ENCODE measurements at regions not wholly inside any gene's neighbourhood (a gene's known extent, or its start where the extent isn't known, plus 50 kb on each side); places are given as distances from the start of the nearest gene placed in this dataset.
"Not testable (repeated sequence)": the region's sequence is repeated elsewhere in the genome, so short reads cannot be mapped to it uniquely, and the experiment has no call there.

DNA sequence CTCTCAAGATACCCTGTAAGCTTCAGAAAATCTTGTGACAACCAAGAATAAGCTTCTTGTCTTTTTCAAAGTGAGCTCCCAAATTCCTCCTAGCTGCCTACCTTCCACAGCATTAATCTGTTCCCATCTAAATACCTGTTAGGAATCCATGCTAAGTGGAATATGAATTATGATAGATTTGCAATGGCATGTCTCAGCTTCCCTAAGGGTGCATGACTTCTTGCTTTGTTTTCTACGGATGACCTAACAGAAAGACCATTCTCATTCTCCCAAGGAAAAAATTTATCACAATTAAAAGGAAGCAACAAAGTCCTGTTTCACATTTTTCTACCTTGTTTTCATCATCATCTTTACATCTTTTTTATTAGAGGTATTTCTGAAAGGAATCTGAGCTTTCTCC is 532.7 kb downstream of the GRXCR1 start:
- no peak for DNase-seq (ENCODE audit: low read depth)

DNA sequence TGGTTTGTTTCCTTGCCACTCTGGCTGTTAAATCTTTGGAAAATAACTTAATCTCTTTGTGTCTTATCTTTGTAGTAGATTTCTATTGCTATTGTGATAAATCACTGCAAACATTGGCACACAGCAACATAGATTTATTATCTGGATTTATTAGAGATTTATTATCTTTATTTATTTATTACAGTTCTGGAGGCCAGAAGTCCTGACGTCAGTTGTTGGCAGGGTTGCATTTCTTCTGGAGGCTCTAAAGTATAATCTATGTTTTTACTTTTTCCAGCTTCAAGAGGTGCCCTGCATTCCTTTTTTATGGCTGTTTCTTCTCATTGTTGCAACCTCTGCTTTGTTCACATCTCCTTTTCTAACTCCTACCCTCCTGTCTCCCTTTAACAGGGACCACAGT is 542.8 kb downstream of the GRXCR1 start:
- no peak for DNase-seq (ENCODE audit: low read depth)

DNA sequence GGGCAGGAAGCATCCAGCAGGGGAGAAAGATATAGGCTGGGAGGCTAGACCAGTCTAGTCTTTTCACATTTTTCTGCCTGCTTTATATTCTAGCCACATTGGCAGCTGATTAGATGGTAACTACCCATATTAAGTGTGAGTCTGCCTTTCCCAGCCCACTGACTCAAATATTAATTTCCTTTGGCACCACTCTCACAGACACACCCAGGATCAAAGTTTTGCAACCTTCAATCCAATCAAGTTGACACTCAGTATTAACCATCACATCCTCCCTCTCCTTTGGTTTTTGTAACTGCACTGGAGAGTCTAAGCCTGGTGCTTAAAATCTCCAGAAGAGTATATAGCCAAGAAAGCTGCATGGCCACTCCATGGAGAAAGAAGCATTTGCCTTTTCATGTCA is 560.4 kb downstream of the GRXCR1 start:
- DNase-seq (ENCODE audit: low read depth): peak; percentile 2

DNA sequence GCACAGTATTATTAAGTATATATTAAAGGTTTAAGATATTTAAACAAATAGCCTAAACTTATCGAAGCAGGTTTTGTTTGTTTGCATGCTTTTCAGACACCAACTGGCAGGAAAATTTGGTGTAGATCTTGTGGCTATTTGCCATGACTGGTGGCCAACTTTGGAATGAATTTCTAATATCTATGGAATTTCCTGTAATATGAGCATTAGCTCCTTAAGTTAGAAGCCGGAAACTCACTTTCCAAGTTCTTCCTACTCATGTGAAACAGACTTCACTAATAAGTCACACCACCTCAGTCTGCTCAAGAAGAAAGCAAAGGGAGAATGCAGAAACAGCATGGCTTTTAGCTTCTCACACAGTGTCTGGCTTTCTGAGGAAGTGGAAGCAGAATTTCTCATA is 563.9 kb downstream of the GRXCR1 start:
- peak; percentile 43 for DNase-seq (ENCODE audit: low read depth)

DNA sequence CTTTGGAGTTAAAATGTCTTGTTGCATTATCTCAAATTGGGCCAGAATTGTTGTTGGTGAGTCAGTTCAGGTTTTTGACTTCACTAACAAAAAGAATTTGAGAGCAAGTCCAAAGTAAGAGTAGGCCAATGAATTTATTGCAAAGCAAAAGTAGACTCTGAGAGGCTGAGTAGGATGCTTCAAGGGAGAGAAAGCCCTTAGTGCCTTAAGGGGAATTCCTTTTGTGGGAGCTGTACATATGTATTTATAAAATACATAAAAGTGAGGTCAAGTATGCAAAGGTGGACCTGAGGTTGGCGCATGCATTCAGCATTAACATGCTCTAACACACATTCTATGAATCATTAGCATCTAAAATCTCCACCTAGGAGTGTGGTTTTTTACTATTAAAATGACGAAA is 565.4 kb downstream of the GRXCR1 start:
- DNase-seq (ENCODE audit: low read depth): peak; percentile 40

DNA sequence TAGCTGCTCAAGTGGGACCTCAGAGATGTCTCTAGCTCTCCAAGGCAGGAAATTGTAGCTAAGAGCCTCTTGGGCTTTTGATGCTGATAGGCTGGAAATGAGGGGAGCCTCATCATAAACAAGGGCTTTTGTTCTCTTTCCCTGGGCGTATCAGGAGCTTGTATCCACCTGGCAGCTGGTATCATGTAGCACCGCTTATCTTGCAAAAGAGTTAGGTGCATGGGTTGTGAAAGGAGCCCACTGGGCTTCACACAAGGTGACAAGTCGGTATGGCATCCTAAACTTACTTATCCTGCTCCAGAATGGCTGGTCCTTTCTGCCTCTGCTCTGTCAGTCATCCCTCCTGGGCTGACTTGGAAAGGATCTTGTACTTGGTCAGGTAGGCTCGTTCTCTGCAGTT is 565.8 kb downstream of the GRXCR1 start:
- no peak for DNase-seq (ENCODE audit: low read depth)

DNA sequence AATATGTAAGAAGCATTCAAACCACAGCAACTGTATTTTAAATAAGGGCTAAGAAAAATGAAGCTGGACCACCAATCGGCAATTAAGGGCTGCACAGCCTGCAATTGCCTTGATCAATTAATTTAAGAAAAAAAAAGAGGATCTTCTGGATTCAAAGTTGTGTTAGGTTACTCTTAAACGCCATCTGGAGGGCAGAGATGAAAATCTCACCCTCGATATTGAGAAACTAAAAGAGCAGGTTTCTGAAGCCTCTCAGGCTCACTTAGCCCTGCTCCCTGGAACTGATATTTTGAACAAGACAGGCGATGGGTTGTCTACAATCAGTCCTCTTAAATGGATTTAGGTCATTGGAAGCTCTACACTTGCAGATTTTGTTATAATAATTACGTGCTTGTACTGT is 579.4 kb downstream of the GRXCR1 start:
- DNase-seq (ENCODE audit: low read depth): peak; percentile 4

DNA sequence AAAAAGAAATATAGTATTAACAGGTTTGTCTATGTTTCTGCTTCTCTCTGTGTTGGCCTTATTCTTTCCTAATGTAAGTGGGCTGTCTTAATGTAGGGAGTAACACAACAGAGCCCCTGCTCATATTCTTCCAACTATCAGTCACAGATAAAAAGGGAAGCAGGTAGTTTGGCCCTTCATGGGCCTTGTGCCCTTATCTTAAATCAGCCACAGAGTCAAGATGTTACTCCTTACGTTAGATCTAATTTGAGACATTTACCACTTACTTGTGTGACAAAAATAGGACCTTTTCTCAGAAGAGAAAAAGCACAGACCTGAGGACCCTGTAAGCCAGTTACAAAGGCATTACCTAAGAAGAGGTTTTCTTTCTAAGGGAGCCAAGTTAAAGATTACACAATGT is 589.0 kb downstream of the GRXCR1 start:
- no peak for DNase-seq (ENCODE audit: low read depth)

DNA sequence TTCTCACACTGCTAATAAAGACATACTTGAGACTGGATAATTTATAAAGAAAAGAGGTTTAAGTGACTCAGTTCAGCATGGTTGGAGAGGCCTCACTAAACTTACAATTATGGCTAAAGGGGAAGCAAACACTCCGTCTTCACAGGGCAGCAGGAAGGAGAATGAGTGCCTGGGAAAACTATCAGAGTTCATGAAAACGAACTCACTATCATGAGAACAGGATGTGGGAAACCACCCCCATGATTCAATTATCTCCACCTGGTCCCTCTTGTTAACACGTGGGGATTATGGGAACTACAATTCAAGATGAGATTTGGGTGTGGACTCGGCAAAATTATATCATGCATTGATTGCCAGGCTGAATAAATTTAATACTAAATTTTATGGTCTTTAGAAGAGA is 592.7 kb downstream of the GRXCR1 start:
- DNase-seq (ENCODE audit: low read depth): peak; percentile 13

DNA sequence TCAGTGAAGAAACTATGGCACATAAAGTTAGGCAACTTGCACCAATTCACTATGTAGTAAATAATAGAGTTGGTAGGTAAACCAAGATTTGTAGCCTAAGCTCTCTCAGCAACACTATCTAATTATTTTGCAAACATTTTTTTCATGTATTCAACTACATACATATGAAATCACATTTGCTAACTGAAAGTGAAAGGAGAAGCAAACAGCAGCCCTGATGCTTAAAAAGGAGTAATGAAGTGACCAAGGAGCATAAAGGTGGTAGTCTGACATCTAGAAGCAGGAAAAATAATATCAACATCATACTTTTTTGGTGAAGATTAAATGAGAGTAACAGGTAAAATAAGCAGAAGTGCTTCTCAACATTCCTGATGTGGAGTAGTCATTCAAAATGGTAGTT is 603.7 kb downstream of the GRXCR1 start:
- DNase-seq (ENCODE audit: low read depth): peak; percentile 9

DNA sequence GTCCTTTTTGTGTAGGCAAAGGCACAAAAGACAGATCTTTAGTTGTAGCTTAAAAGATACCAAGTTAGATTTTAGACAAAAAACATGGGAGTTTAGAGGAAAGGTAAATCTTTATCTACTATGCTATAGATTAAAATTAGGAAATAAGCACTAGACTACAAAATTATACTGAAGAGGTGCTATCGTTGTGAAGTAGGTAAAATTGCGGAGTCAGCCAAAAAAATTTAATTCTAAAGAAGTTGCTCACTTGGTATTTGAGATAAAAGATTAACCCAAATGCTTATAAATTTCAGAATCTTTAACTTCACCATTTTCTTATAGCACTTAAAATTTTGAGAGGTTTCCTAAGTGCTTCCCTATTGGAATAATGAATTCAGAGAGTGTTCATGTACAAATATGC is 604.1 kb downstream of the GRXCR1 start:
- DNase-seq (ENCODE audit: low read depth): no peak

DNA sequence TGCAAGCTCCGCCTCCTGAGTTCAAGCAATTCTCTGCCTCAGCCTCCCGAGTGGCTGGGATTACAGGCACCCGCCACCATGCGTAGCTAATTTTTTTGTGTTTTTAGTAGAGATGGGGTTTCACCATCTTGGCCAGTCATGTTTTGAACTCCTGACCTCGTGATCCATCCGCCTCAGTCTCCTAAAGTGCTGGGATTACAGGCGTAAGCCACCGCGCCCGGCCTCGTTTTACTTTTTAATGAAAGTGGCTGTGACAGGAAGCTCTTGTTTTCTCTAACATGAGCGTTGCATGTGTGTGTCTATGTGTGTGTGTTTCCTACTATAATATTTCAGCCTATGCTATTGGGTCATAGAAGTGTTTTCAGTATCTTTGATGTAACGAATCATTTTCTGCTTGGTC is 613.3 kb downstream of the GRXCR1 start:
- DNase-seq (ENCODE audit: low read depth): not testable (repeated sequence)

DNA sequence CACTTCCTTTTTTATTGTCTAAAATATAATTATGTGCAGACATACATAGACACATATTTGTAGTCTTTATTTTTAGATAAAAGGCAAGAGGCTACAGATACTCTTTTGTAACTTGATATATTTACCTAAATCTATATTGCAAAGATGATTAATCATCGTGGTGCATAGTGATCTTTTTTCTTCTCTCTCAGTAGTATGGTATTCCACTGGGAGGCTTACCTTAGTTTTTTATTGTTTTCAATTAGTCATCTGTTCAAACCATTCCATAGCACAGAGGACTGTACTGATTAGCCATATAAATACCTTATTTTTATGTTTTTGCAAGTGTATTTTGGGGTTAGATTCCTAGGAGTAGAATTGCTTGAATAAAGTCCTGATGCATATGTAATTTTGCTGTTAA is 619.7 kb downstream of the GRXCR1 start:
- DNase-seq (ENCODE audit: low read depth): no peak

DNA sequence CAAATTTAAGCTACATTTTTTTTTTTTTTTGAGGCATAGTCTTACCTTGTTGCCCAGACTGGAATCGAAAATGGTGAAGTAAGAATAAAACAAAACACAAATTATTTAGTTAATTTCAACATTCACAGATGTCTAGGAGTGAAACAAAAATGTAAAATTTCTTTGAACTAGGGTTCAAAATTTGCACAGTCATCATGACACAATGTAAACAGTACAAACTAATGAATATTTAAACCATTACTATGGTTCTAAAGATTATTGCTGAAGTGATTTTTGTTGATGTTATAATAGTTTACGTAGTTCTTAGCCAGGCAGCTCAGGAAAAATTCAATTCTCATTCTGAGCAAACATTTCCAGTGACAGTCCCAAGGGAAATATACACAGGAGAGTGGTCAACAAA is 633.1 kb downstream of the GRXCR1 start:
- DNase-seq (ENCODE audit: low read depth): no peak

DNA sequence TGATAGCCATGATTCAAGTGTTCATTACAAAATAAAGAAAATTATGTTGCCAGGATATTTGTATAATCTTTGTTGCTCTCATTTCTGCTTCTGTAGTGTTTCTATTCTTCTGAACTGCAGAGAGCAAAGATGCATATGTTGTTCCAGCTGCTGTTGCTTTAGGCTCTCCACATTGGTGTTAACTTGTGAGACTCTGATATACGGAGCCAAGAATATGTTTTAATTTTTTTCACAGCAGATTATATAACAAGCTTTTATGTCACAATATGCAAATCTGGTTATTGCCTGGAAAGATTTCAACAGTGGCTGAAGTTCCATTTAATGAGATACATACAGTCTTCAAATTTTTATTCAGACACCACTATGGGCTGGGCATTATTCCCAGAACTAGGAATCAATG is 655.0 kb downstream of the GRXCR1 start:
- DNase-seq (ENCODE audit: low read depth): no peak

DNA sequence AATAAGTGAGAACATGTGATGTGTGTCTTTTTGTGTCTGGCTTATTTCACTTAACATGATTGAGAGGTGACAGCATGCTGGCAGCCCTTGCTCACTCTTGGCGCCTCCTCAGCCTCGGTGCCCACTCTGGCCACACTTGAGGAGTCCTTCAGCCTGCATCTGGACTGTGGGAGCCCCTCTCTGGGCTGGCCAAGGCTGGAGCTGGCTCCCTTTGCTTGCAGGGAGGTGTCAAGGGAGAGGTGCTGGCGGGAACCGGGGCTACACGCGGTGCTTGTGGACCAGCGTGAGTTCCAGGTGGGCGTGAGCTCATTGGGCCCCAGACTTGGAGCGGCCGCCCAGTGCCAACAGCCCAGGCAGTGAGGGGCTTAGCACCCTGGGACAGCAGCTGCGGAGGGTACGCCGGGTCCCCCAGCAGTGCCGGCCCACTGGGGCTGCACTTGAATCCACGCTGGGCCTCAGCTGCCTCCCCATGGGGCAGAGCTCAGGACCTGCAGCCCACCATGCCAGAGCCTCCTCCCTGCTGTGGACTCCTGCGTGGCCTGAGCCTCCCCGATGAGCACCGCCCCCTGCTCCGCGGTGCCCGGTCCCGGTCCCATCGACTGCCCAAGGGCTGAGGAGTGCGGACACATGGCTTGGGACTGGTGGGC is 658.6 kb downstream of the GRXCR1 start:
- DNase-seq (ENCODE audit: low read depth): no peak

DNA sequence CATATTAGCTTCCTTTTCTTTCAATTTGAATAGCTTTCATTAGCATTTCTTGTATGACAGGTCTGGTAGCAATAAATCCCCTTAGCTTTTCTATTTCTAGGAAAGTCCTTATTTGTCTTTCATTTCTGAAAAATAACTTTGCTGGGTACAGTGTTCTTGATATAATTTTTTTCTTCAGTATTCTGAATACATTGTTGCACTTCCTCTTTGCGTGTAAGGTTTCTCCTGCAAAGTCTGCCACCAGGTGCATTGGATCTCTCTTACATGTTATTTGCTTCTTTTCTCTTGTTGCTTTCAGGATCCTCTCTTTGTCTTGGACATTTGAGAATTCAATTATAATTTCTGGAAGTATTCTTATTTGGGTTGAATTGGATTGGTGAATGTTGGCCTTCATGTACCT is 663.7 kb downstream of the GRXCR1 start:
- no peak for DNase-seq (ENCODE audit: low read depth)

DNA sequence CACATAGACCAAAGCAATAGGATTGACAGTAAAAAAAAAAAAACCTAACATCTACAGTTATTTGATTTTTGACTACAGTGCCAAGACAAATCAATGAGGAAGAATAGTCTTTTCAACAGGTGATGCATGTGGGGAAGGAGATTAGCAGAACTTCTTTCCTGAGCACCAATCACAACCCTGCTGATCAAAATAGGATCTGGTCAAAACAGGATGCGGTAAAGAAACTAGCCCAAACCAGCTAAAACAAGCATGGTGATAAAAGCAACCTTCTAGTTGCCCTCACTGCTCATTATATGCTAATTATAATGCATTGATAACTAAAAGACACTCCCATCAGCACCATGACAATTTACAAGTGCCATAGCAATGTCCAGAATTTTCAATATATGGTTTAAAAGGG is 667.5 kb downstream of the GRXCR1 start:
- no peak for DNase-seq (ENCODE audit: low read depth)

DNA sequence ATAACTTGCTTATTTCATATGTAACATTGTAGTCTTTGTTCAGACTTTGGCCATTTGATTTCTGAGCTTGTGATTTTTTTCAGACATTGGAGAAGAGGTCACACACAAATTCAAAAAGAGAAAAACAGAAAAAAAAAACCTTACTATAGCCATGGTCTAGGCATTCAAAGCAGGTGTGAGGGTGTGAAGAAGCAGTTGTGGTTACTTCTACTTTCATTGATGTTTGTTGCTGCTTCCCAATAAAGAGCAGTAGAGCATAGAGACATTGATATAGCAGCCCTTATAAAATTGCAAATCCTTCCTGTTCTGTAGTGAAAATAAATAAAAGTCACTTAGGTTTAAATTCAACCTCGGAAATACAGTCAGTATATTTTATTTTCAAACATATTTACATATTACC is 671.6 kb downstream of the GRXCR1 start:
- no peak for DNase-seq (ENCODE audit: low read depth)

DNA sequence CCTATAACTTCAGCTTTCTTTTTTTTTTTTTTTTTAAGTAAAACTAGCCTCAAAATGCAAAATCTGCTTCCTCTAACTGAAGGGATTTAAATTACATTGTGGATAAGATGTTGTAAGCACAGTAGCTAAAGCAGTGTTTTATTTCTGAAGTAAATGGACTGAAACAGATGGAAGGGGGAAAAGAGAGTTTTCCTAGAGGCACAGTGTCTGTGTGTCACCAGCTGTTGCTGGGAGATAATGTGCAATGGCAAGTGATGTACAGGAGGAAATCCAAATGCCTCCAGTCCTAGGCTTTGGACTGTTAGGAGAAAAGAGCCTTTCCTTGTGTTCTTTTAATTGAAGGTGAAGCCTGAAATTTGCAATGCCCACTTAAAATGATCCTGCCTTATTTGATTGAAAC is 672.1 kb downstream of the GRXCR1 start:
- no peak for DNase-seq (ENCODE audit: low read depth)

DNA sequence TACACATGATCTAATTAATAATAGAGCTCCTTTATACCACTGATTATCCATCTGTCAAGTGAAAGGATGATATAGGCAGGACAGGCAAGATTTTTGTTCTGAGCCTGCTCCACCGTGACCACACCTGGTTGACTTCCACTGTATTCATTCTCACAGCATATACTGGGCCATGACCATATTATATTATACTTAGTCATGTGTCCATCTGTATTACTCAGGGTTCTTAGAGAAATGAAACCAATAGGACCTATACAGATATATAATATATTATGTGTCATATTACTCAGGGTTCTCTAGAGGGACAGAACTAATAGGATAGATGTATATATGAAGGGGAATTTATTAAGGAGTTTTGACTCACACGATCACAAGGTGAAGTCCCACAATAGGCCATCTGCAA is 675.1 kb downstream of the GRXCR1 start:
- DNase-seq (ENCODE audit: low read depth): no peak

DNA sequence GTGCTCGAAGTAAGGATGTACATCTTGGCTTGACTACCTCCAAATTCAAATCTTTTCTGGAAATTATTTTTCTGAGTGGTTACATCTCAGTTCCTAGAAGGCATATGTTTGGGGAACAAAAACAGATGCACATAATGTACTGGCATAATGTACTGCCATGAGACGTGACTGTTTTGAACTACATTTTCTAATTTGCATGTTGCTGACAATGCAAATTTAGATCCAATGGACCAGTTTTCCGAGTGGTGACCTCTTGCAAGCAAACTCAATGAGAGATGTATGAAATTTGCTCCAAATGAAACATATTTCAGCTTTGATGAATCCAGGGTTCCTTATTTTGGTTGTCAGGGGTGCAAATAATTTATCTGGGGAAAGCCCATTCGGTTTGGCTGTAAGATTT is 694.3 kb downstream of the GRXCR1 start:
- DNase-seq (ENCODE audit: low read depth): no peak

DNA sequence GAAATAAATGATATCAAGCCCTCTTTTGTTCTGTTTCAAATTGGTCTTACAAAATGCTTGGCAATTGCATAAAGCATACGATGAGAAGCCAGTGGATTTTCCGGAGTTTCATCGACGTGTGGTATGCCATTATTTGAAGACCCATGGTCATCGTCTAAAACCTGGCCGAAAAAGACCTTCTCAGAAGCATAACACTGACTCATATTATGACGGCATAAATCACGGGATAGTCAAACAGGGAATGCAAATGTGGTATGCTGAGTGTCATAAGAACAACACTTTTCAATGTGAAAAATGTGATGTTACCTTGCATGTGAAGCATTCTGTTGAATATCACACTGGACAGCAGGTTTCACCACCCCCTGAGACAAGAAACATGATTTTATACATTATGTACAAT is 695.2 kb downstream of the GRXCR1 start:
- peak; percentile 0 for DNase-seq (ENCODE audit: low read depth)

DNA sequence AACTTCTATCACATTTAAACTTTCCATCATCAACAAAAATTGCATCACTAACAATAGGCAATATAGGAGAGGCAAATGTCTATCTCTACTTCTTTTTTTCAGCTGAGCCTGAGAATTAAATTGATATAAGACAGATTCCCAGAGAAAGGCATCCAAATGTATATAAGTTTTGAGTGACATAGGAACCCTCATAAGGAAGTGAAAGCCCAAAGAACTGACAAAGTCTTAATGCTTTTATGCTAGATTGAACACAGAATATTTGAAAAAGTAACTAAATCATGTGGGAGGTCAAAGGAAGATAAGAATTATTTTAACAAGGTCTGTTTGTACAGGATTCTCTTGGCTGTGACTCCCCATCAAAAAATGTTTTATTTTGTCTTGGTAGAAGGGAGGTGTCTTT is 714.9 kb downstream of the GRXCR1 start:
- no peak for DNase-seq (ENCODE audit: low read depth)
